Stimulated activated CD8-positive, alpha-beta memory T cell treated with anti-CD3 and anti-CD28 coated beads, Interleukin-7, amount 100 ng/mL, for 24 hours (primary cell): ENCODE measurements at regions not wholly inside any gene's neighbourhood (a gene's known extent, or its start where the extent isn't known, plus 50 kb on each side); places are given as distances from the start of the nearest gene placed in this dataset.
"Not testable (repeated sequence)": the region's sequence is repeated elsewhere in the genome, so short reads cannot be mapped to it uniquely, and the experiment has no call there.

Source experiments
- DNase-seq: peaks from one replicate; pipeline ENCODE4 v3.0.0-alpha.2; 2020; ENCODE audit warnings: low read depth

GRCh38 chr12:34198924-34199323 lies 176.6 kb downstream of the ALG10 start:
- no peak for DNase-seq

DNA sequence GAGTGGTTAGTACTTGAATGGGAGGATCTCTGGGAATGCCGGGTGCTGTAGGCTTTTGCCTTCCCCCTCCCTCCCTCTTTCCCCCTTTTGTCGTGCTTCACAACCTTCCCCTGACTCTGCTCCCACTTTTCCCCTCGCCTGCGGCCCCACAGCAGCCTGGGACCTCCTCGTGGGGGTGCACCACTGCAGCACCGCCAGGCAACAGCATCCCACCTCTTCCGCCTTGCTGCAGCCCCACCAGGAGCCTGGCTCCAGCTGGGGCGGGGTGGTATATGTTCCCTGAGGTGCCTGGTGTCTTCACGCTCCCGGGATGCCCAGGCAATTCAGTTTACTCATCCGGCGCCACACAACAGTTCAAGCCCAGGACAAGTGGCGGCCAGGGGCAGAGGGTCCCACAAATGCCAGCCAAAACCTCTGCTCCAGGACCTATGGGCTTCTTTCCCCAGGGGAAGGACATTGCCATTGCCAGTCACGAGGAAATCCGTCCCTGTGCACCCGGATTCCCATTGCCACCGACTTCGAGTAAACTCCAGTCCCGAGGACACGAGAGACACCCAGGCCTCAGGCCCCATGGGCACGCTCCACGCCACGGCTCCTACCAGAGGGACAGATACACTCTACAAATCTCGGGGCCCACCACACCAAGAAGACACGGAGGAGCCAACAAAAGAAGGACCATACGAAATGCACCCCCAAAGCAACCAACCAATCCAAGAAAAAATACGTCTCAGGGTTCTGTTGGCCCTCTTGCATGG lies 181.7 kb downstream of the ALG10 start:
- no peak for DNase-seq

- no peak for DNase-seq
Observed at GRCh38 chr12:34204830-34205285, 182.6 kb downstream of the ALG10 start.

DNA sequence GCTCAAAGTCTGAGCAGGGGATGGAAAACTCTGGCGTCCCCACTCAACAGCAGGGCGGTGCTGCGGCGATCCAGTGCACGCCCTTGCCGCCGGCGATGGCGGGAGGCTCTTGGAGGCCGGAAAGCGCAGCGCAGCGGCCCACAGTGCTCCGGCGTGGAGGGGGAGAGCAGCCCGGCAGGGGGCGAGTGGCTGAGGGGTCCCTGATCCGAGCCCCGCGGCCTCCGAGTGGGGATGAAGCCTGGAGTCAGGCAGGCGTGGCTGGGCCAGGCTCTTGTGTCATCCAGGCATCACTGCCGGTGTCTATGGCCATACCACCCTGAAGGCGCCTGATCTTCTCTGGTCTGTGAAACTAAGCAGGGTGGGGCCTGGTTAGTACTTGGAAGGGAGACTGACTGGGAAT lies 183.1 kb downstream of the ALG10 start:
- no peak for DNase-seq

- no peak for DNase-seq
Observed at GRCh38 chr12:34206061-34206785, 183.9 kb downstream of the ALG10 start.

- no peak for DNase-seq
Observed at GRCh38 chr12:34207858-34208257, 185.6 kb downstream of the ALG10 start.

DNA sequence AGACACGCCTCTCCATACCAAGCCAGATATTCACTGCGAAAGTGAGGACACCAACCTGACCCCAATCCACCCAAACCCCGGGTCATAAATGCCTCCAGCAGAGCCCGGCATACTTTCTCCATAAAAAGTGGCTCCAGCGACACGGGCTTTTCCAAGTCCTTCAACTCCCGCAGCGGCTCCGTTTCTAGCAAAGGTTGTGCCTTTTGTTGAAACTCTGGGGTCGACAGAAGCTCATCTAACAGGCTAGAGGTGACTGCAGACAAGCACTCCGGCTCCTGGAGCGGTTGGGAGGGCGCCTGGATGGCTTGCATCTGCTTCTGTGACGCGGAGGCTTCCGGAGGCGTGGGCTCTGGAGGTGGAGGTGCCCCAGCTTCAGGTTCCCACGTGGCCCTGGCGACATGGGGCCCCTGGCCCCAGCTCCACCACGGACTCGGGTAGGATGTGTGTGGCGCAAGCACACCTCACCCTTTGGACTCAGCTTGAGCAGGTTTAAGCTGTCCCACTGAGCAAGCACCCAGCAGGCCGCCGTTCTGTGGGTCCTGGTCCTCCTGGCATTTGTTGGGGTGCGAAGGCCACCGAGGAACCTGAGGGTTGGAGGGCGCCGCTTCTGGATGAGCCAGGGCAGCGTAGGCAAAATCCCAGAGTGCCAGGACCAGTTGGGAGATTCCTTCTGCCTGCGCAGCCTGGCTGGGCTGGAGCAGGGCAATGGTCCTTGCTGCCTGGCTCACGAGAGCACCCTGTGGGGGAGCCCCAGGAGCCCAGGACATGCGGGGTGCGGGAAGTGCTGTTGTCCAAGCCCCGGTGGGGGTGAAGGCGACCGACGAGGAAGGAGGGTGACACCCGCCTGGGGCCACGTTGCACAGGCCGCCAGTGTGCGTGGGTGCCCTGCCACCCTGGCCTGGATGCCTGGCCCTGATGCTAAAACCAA lies 186.3 kb downstream of the ALG10 start:
- no peak for DNase-seq

DNA sequence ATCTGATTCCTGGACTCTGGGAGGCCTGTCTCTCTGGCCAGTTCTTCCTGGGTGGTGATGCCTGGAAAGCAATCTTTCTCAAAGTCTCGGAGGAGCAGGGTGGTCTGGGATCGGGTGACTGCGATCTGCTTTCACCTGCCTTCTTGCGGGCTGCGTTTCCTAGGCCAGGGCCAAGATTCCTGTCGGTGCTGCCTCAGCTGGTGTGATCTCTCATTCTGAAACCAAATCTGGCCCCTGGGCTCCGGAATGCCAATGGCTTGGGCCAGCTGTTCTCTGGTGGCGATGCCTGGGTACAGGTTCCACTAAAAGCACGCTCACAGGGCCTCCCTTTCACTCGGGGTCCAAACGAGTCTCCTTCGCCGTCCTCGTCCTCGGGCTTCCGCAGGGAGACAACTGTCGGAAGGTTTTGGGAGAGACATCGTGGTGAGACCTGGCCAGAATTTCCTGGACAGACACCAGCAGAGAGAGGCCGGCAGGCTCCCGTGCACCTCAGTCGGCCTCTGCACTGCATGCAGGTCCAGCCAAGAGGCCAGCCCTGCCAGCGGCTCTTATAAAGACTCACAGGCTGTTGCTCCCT lies 187.1 kb downstream of the ALG10 start:
- no peak for DNase-seq

- no peak for DNase-seq
Observed at GRCh38 chr12:34210183-34210582, 187.9 kb downstream of the ALG10 start.

- no peak for DNase-seq
Observed at GRCh38 chr12:34210689-34211530, 188.6 kb downstream of the ALG10 start.

DNA sequence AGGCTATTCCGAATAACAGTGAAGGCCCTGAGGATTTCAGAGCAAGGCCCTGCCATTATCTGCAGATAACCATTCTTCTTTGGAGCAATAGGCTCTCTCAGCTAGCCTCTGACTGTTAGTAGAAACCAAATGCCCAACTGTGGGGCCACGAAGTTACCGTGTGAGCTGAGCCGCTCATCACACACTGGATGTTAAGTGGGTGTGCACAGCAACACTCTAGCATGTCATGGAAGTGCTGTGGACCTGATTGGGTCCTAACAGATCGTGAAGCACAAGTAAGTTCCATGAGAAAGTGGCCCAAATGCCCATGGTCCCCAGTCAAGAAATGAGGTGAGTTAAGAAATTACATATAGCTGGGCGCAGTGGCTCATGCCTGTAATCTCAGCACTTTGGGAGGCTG lies 190.4 kb downstream of the ALG10 start:
- DNase-seq: no peak

GRCh38 chr12:34214011-34214410 lies 191.7 kb downstream of the ALG10 start:
- DNase-seq: no peak

DNA sequence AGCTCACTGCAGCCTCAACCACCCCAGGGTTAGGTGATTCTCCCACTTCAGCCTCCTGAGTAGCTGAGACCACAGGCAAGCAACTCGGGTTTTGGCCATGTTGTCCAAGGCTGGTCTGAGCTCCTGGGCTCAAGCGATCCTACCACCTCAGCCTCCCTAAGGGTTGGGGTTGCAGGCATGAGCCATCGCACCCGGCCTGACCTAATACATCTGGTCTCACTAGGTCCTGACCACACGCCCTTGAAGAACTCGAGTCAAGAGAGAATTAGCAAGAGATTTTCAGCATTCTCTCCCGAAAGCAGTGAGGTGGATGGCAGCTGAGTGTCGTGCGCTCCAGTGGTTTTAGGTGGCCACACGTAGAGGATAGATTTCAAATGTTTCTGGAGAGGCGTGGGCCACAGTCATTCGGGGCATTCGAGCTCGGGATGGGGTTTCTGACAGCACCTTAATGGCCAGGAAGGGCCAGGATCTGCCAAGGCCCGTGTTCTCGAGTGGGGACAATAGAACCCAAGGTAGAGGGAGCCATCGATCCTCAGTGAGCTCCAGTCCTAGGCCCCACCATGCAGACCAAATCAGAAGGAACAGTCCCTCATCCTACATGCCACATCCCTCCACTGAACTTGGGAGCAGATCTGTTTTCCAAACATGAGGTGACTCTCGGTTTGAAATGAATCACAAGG lies 193.1 kb downstream of the ALG10 start:
- DNase-seq: no peak

DNA sequence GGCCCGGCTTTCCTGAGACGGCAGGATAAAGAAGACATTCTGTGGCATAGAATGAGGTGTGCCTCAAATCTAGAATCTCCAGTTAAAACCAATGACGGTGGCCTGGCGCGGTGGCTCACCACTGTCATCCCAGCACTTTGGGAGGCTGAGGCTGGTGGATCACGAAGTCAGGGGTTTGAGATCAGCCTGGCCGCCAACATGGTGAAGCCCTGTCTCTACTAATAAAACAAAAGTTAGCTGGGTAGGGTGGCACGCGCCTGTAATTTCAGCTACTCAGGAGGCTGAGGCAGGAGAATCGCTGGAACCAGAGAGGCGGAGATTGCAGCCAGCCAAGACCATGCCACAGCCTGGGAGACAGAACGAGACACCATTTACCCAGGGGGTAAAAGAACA lies 193.6 kb downstream of the ALG10 start:
- no peak for DNase-seq

GRCh38 chr12:34217660-34218059 lies 195.4 kb downstream of the ALG10 start:
- DNase-seq: no peak

GRCh38 chr12:34218193-34219045 lies 196.1 kb downstream of the ALG10 start:
- DNase-seq: peak; percentile 33

DNA sequence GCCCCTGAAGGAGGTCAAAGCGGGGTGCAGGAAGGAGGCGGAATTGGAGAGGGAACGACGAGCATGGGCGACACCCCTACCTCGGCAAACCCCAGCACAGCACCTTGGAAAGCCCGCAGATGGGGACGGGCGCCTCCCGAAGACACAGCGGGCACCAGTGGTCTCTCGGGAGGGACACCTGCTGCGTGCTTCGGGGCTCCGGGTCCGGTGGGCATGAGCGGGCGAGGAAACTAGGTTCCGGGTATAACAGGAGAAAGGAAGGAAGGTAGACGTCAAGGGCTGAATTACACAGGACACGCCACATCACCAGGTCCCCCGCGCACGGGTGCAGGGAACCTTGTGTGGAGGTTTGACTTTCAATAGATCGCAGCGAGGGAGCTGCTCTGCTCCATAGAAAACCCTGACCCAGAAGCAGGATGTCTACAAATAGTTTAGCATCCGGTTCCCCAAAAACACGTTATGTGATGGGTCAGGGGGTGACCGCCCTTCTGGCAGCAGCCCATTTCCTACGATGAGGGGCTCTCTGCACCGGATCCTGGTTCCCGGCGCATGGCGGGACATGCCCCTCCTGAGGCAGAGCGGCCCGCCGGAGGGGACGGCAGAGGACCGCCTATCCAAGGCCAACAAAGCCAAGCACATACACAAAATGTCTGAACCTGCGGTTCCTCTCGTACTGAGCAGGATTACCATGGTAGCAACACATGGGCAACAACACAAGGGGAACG lies 196.9 kb downstream of the ALG10 start:
- DNase-seq: peak; percentile 1

DNA sequence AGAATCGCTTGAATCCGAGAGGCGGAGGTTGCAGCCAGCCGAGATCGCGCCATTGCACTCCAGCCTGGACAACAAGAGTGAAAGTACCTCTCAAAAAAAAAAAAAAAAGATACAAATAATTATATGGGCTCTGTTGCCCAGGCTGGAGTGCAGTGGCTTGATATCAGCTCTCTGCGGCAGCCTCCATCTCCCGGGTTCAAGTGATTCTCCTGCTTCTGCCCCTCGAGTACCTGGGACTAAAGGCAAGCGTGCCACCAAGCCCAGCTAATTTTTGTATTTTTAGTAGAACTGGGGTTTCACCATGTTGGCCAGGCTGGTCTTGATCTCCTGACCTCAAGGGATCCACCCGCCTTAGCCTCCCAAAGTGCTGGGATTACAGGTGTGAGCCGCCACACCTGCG lies 197.8 kb downstream of the ALG10 start:
- not testable (repeated sequence) for DNase-seq

- DNase-seq: no peak
Observed at GRCh38 chr12:34223640-34224039, 201.3 kb downstream of the ALG10 start.
